ENCODE measurements at regions not wholly inside any gene's neighbourhood (a gene's known extent, or its start where the extent isn't known, plus 50 kb on each side); places are given as distances from the start of the nearest gene placed in this dataset.
A peak's percentile ranks its signal among the peaks of the same experiment; 100 is the strongest.

DNA sequence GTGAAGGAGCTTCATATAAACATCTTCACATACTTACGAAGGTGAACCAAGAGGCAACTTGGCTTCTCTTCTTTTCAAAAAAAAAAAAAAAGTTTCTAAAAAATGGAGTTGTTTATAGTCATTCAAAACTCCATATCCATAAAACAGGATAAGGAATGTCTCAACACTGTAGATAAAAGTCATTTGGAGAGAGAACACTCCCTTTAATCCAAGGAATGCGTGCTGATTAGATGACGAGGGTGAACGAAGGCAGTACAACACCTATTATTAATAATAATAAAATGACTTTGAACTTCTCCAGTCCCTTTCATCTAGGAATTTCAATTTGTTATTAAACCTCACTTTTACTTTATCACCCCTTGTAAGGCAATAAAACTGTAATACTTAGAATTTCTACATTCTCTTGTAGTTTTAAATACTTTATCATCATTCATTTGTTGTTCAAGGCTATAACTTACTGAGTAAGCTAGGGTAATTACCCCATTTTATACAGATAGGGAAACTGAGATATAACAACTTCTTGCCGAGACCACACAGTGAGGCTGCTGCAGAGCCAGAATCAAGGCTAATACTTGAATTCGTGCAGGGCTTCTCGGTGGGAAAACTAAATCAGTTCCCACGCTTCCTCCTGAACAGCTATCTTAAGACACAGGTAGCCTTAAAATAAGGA lies 377.1 kb downstream of the EFNA5 start:
- DNase-seq (ENCODE audit: low read depth): no peak

DNA sequence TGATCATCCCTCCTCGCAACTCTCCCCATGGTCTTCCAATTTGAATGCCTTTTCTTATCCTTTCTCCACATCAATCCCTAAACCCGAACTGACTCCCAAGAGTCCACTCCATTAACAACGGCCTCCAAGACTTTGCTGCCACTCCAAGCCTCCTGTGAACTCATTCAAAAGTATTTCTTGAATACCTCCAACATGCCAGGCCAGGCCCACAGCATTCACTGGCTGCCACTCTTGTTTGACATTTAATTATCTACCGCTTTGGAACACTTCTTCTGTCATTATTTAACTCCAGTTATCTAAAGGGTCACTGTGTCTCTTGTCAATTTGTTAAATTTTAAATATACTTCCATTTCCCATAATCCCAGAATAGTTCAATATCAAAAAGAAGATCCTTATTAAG lies 378.9 kb downstream of the EFNA5 start:
- DNase-seq (ENCODE audit: low read depth): no peak

DNA sequence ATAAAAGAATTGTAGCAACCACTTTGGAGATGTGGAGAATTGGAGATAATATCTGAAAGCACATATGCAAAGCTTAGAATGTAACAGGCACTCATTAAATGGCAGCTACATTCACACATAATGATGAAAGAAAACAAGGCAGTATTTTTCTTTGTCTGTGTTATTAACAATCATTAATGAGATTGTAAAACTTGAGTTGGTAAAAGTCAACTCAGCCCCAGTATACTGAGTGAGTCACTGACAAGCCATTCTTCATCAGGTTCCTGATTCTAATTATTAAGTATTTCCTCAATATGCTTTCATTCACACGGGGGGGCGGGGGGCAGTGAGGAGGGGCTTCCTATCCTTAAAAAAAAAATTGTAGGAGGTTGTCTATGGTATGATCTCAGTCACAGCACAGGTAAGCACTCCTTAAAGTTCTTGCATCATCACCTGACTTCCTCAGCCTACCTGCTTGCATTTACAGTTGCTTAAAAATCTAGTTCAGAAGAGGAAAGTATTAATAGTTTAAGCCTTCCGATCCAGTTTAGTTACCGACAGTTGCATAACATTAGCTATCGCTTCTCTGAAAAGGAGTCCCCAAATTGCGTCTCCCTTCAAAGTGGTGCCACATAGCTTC lies 379.8 kb downstream of the EFNA5 start:
- no peak for DNase-seq (ENCODE audit: low read depth)

DNA sequence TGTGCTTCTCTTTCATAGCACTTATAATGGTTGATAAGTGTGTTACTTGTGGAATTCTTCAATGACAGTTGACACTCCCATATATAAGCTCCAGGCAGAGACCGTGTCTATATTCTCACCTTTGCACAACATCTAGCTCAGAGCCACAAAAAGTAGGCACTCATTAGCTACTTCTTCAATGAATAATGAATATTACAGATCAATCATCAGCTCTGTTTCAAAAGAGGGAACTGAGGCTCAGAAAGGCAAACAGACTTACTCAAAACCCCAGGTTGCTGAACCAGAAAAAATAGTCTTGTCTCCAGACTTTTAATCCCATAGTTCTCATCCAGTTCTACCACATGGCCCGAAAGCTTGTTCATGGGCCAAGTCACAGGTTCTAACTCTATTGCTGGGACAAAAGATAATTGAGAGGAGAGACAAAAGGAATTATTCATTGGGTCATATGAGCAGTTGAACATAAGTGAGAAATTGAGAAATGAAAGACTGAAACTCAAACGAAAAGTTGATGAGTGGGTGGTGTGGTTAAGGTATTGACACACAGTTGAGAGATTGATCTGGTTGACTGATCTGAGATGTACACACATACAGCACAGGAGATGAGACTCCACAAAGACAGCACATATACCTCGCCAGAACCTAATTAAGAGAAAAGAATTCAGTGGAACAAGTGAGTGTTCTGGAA lies 381.6 kb downstream of the EFNA5 start:
- no peak for DNase-seq (ENCODE audit: low read depth)

DNA sequence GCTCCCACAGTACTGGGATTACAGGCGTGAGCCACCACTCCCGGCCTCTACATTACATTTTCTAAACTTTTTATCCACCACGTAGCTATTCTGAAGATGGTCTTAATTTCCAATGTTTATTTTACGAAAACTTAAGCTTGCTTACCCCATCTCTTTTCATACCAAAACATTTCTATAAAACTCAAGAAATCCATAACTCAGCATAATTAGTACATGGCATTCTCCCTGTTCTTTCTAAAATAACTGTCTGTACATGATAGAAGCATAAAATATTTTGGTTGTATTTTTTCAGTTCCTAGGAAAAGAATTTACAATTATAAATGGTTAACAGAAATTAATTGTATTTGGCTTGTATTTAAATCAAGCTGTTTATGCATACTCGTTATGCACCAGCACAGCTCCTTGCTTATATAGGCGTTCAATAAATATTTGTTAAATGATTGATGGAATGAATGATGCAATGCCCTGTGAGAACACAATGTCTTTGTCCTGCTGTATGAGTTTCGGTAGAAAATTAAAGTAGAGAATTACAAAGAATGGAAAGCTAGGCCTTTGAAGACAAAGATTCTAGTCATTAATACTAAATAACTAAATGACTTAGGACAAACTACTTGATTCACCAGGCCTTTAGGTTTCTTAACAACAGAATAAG lies 384.2 kb downstream of the EFNA5 start:
- no peak for DNase-seq (ENCODE audit: low read depth)

DNA sequence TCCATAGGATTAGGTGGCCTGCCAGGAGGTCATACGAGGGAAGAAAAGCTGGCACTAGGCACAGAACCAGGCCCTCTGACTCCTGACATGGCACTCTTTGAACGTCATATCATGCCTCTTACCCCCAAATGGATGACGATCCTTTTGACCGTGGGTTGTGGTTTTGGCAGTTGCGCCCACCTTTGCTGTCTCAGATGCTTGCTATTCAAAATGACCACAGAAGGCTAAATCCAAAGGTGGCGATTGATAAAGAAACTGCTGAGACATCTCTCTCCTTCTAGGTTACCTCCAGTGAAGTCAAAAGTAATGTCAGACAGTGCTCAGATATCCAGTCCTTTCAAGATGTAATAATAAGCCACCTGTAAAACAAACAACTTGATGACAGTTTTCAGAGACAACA lies 385.0 kb downstream of the EFNA5 start:
- no peak for DNase-seq (ENCODE audit: low read depth)

DNA sequence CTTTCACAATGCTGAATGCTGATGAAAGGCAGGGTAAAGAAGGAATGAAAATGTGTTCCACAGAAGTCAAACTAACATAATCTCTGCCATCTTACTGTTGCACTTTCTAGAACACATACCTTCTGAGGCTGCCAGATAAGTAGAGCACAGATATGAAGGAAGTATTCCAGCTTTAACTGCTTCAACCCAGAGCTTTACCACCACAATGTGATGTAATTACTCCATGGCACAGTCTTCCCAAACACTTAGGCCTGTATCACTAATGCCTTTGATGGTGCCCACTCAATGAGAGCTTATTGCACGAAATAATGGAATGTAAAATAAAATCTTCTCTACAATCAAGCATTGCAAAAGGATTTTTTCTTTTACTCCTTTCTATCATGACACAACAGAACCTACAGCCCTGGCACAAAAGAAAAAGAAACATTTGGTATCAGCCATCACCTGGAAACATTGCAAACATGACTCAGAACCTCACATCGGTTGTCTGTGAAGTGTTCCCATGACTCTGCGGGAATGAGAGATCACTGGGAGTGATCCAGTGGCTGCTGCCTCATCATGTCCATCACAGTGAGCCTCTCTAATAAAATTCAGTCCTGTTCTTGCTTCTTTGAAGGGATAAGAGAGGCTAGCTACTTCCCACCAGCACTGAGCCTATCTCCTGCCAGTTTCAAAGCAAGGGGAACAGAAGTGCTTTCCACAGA lies 385.8 kb downstream of the EFNA5 start:
- DNase-seq (ENCODE audit: low read depth): no peak

DNA sequence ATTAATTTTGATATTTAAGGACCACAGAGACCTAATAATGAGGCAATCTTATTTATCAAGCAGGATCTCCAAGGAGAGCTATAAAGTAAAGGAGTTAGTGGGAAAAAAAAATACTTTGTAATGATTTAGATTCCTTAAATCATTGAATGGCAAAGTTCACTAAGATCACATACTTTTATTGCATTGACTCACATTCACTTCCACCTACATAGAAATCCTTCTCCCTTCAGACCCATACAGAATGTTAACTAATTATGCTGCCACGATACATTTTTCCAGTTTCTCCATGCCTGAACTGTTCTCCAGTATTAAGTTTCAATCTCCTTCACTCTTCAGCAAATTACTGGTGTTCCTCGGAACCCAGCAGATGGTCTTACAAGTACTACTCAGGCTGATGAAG lies 388.7 kb downstream of the EFNA5 start:
- DNase-seq (ENCODE audit: low read depth): no peak

DNA sequence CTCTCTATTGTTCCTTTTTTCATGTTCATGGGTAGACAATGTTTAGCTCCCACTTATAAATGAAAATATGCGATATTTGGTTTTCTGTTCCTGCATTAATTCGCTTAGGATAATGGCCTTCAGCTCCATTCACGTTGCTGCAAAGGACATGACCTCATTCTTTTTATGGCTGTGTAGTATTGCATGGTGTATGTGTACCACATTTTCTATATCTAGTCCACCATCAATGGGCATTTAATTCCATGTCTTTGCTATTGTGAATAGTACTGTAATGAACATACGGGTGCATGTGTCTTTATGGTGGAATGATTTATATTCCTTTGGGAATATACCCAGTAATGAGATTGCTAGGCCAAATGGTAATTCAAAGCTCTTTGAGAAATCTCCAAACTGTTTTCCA lies 392.0 kb downstream of the EFNA5 start:
- no peak for DNase-seq (ENCODE audit: low read depth)

DNA sequence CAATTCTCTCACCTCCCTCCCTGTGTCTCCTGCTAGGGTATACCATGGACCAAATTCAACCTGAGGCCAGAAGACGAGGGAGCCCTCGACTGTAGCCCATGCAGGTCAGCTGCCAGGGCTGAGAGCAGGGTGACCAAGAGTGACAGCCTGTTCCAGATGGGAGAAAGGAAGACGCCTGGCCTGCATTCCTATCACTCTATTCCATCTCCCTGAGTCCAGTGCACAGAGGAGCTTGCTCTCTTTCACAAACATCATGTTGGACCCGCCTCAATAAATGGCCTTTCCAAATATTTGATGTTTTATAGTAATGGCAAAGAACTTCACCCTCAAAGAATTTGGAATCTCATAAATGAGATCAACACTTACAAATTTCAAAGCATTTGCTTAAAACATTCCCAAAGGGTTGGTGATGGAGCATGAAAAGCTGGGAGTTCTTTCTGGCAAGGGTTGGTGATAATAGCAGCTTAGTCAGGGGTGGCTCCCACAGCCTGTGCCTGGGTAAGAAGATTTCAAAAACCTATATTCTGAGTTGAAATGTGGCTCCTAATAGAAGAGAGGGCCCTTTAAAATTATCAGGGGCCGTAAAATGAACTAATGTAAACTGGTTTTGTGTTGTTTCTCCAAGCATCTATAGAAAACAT lies 393.1 kb downstream of the EFNA5 start:
- DNase-seq (ENCODE audit: low read depth): no peak

DNA sequence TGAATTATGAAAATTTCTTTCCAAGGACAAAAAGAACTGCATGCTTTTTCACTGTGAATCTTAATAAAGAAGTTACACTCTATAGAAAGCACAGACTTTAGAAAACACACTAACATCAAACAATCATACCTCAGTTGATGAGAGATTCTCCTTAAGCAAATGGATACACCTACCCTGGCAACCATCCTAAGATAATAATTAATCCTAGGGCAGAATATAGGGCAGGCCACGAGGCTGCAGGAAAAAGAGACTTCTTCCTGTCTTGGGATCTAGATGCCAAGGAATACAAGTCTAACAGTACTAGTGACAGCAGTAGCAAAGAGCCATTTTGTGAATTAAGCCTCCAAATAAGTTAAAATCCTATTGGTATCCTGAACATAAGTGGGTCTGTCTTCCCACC lies 395.4 kb downstream of the EFNA5 start:
- DNase-seq (ENCODE audit: low read depth): no peak

DNA sequence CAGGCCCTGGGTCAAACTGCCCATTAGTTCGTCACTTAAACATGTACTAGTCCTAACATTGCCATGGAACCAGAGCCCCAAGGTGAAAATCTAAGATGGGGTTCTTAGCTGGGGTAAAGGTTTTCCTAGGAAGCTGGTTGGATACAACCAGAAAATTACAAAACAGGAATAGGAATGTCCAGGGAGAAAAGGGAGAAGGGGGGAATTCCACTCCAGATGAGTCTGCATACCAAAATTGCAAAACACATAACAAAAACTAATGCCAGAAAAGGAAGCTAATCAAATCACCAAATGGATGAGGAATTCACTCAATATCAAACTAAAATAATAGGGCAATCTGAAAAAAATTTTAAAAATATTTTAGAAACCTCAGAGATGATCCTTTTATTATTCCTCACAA lies 396.2 kb downstream of the EFNA5 start:
- DNase-seq (ENCODE audit: low read depth): peak; percentile 23

DNA sequence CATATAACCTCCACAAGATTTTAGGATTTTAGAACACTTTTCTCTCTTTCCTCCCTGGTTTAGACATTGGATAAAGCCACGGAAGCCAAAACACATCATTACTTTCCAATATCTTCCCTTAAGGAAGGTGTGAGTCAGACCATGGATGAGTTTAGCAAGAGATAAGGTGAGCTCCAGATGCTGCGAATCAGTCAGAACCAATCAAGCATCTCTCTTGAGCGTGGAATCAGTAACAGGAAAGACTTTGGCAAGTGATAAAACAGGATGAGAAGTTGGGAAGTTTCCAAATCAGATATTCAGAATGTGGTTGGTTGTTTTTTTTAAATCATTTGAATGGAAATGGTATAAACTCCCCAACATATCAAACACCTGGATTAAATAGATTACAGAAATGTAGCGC lies 397.8 kb downstream of the EFNA5 start:
- DNase-seq (ENCODE audit: low read depth): no peak

DNA sequence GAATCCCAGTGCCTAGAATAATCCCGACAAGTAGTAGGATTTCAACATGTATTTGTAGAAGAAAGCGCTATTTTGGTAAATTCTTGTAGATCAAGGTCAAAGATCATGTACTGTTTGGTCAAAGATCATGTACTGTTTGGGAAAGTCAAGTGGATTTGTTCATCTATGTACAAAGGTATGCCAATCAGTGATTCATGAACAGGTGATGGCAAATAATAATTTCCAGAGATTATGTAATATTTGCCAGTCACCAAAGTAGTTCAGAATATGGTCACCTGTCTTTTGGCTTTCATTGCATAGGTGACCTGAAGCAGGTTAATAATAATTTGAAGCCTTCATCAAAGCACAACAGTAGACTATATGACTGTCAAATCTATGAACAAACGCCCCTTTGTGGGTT lies 398.2 kb downstream of the EFNA5 start:
- no peak for DNase-seq (ENCODE audit: low read depth)

DNA sequence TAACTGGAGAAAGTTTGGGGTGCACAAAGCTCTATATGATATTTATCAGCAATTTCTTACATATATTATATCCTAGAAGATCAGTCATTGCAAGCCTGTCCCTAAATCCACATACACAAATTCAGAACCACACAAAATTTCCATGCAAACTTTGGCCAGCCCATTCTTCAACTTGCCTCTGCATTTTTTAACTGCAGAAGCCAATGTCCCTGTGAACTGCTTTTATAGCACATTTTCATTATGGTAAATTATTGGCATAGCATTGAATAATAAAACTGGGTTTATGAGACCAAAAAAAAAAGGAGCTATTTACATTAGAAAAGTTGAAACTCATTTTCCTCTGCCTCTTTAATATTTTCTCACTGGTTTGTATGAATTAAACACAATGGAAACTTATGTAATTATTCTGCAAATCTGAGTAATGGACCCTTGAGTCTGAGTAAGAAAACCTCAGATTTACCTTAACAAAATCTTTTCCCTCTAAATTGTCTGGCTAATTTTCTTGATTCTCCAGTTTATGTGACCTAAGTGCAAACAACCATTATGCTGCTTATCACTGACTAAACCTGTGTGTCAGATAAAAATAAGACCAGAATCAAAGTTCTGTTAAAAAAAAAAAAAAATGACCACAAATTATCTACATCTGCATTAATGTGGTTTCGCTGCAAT lies 398.9 kb downstream of the EFNA5 start:
- DNase-seq (ENCODE audit: low read depth): no peak

DNA sequence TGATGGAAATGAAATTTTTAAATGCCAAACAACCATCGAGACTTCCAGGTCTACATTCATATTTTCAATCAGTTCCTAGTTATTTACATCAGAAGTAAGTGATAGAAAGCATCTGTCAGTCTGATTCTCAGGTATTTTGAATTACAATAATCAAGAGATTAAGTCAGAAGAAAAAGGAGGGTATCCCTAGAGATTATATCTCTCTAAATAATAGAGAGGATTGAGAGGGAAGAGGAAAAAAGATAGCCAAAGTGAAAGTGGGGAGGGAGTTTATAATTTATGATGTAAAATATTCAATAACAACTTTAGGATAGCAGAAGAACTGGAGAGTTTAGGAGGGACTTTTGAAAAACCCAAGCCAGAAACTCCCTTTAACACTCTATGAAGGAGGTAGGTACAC lies 400.2 kb downstream of the EFNA5 start:
- DNase-seq (ENCODE audit: low read depth): no peak

DNA sequence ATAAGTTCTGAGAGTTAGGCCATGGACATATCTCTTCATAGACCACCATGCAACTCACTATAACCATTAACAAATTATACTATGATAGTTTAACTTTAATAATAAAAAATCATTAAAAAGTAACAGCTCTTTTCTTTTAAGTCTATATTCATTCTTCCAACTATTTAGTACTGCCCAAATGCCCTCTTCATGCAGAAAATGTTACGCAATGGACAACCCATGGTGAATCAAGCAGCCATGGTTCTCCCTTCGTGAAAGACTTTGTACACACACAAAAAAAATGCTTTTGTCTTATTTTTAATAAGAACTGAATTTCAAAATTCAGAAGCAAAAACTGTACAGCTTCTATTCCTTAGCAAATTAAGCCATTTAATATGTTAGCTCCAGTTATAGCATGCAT lies 401.1 kb downstream of the EFNA5 start:
- DNase-seq (ENCODE audit: low read depth): no peak

DNA sequence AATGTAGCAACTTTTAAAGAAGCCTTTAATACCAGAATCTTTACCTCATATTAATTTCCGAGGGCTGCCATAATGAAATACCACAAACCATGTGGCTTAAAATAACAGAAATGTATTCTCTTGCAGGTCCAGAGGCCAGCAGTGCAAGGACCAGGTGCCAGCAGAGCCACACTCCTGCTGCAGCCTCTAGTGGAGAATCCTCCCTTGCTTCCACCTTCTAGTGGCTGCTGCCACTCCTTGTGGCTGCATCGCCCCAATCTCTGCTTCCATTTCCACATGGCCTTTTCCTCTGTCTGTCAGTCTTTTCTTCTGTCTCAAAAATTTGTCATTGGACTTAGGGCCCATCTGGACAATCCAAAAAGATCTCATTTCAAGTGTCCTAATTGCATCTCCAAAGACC lies 401.5 kb downstream of the EFNA5 start:
- no peak for DNase-seq (ENCODE audit: low read depth)

DNA sequence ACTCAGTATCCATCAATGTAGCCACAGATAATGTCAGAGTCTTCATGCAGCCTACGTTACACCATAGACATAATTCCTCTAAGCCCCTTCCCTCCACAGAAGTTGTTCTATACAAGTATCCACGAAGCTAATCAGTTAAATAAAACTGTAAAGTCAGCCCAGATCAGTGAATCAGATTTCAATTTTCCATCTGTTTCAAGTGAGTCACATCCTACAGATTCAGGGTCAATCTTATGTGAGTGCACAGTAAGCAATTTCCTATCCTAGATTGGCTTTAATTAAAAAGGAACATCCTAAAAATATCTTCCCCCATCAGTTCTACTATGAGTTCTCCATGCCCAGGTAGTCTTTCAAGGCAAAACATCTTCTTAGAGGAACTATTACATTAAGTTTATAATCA lies 402.5 kb downstream of the EFNA5 start:
- DNase-seq (ENCODE audit: low read depth): no peak

DNA sequence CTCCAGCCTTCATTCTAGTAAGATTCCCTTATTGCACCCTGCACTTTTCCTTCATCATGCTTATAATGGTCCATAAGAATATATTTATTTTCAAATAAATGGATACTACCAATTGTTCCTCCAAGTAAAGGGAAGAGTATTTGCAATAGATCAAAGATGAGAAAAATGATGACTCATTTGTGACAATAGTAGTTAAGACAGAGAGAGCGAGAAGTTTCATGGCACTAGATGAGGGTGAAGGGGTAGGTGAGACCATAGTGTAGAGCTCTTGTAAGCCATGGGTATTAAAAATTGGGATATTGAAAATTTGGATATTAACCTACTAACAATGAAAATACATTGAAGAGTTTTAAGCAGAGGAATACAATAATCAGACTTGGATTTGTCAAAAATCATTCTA lies 404.6 kb downstream of the EFNA5 start:
- no peak for DNase-seq (ENCODE audit: low read depth)

DNA sequence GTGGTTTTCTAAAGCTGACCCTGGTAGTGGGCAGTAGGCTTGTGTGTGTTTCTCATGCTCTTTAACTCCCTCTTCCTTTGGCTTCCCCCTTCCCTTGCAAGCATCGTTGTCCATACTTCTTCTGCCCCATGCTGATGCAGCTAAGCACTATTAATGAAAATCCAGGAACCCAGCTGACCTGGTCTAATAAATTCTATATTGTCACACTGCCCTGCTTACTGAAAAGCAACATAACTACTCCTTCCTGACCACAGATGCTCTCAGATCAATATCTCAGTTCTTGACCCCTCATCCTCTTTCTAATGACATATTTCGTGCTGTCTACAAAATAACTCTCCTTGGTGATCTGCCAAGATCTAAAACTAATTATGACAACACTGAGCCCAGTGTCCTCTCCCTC lies 405.5 kb downstream of the EFNA5 start:
- no peak for DNase-seq (ENCODE audit: low read depth)

Measured in fibroblast of gingiva (primary cell).